GM12878 (cell line): ENCODE measurements at regions not wholly inside any gene's neighbourhood (a gene's known extent, or its start where the extent isn't known, plus 50 kb on each side); places are given as distances from the start of the nearest gene placed in this dataset.

ENCODE experiments used
- ATAC-seq: fragments of 200-7000 bp; cut with Tn5 transposase; 3 replicates; pipeline ENCODE4 v1.9.1; 2020; ENCODE audit warnings: mild to moderate bottlenecking, moderate library complexity
- BruUV-seq: library from RNA; stranded (reverse); fragments of 400-500 nt; replicated peaks from 2 replicates; lab custom pipeline; 2021; lab: Mats Ljungman, UMichigan
- CTCF ChIA-PET: fragments of 300-600 bp; sonication (Branson Sonifier 250); formaldehyde crosslinking; extraction: SDS; loops from one replicate; lab custom pipeline; 2021; ENCODE audit warnings: inconsistent platforms; lab: Yijun Ruan, JAX
- POLR2A ChIA-PET: fragments of 350-600 bp; formaldehyde crosslinking; extraction: SDS; loops from one replicate; lab custom pipeline; 2021; ENCODE audit warnings: inconsistent platforms; lab: Charles Lee
- RAD21 ChIA-PET: fragments of 300-600 bp; sonication (Branson Sonifier 250); formaldehyde crosslinking; loops from one replicate; lab custom pipeline; 2023; ENCODE audit warnings: antibody characterized with exemption; ENCODE audit not compliant: unreplicated experiment; lab: Charles Lee
- SMC1A ChIA-PET: fragments of 300-600 bp; sonication (Branson Sonifier 250); formaldehyde crosslinking; loops from one replicate; lab custom pipeline; 2023; ENCODE audit not compliant: unreplicated experiment, uncharacterized antibody; lab: Charles Lee
- DNase-seq: peaks from one replicate; pipeline ENCODE4 v3.0.0-alpha.2; 2011; ENCODE audit warnings: low read depth, low spot score
- FAIRE-seq: peaks from 3 replicates; lab custom pipeline; 2011; peaks lifted over from hg19 to GRCh38; lab: Jason Lieb, UNC
- H2AFZ ChIP-seq: 2 replicates; pipeline ENCODE4 v1.6.0; 2011; ENCODE audit warnings: low read depth, low read length, control low read depth; ENCODE audit not compliant: control insufficient read depth
- H3K27ac ChIP-seq: 2 replicates; pipeline ENCODE4 v1.5.1; 2011; ENCODE audit warnings: control low read depth; ENCODE audit not compliant: control insufficient read depth, insufficient read depth
- H3K27me3 ChIP-seq, 2 experiments: replicated peaks in 1 of 2; 2 replicates each; pipeline versions ENCODE4 v1.6.0 to v1.6.1; 2011; ENCODE audit warnings: low read length in 1 of 2; ENCODE audit not compliant: control insufficient read depth in 2 of 2, insufficient read depth in 2 of 2
- H3K36me3 ChIP-seq, 2 experiments: 2 replicates each; pipeline ENCODE4 v1.5.1; 2011; ENCODE audit warnings: low read length in 1 of 2; ENCODE audit not compliant: control insufficient read depth in 2 of 2, insufficient read depth in 2 of 2
- H3K4me1 ChIP-seq: 2 replicates; pipeline ENCODE4 v1.6.1; 2011; ENCODE audit warnings: mild to moderate bottlenecking, low read length, moderate library complexity, mixed read lengths; ENCODE audit not compliant: control insufficient read depth, insufficient read depth
- H3K4me2 ChIP-seq: 2 replicates; pipeline ENCODE4 v1.6.0; 2011; ENCODE audit warnings: control low read depth; ENCODE audit not compliant: control insufficient read depth, insufficient read depth
- H3K4me3 ChIP-seq: fragments of 200-600 bp; sonication (generic); 2 replicates; pipeline ENCODE4 v1.5.1; 2016
- H3K79me2 ChIP-seq: 2 replicates; pipeline ENCODE4 v1.6.0; 2011; ENCODE audit warnings: low read length; ENCODE audit not compliant: control insufficient read depth, insufficient read depth
- H3K9ac ChIP-seq: 2 replicates; pipeline ENCODE4 v1.8.0; 2011; ENCODE audit warnings: low read length, control low read depth, mixed read lengths; ENCODE audit not compliant: control insufficient read depth, insufficient read depth
- H3K9me3 ChIP-seq: replicated peaks from 3 replicates; pipeline ENCODE4 v1.5.1; 2011; ENCODE audit warnings: mild to moderate bottlenecking, low read length; ENCODE audit not compliant: control insufficient read depth, insufficient read depth
- H4K20me1 ChIP-seq: 2 replicates; pipeline ENCODE4 v1.6.0; 2011; ENCODE audit not compliant: control insufficient read depth, insufficient read depth
- ASH2L ChIP-seq: fragments of 300-600, 200-600 bp; sonication (generic); IDR thresholded peaks from 2 replicates; pipeline ENCODE4 v1.6.1; 2017; ENCODE audit warnings: low read depth, mild to moderate bottlenecking, borderline replicate concordance
- CREM ChIP-seq: IDR thresholded peaks from 2 replicates; pipeline ENCODE4 v1.6.1; 2014; ENCODE audit warnings: antibody characterized with exemption, low read depth
- DPF2 ChIP-seq: fragments of 450-650 bp; IDR thresholded peaks from 2 replicates; pipeline ENCODE4 v1.6.1; 2017; ENCODE audit warnings: mild to moderate bottlenecking
- ESRRA ChIP-seq: IDR thresholded peaks from 2 replicates; pipeline ENCODE4 v1.6.1; 2012; ENCODE audit warnings: mild to moderate bottlenecking, low read length, improper control_type of control experiment
- FOXK2 ChIP-seq: fragments of 450-650 bp; IDR thresholded peaks from 2 replicates; pipeline ENCODE4 v1.6.1; 2017; ENCODE audit warnings: mild to moderate bottlenecking, moderate library complexity
- KDM1A ChIP-seq: fragments of 200-600 bp; sonication (generic); IDR thresholded peaks from 2 replicates; pipeline ENCODE4 v1.6.1; 2016; ENCODE audit warnings: borderline replicate concordance
- MTA3 ChIP-seq: IDR thresholded peaks from 2 replicates; pipeline ENCODE4 v1.6.1; 2012; ENCODE audit warnings: low read length, inconsistent platforms, borderline replicate concordance
- NFYA ChIP-seq: IDR thresholded peaks from 2 replicates; pipeline ENCODE4 v1.6.1; 2011; ENCODE audit warnings: low read depth, mild to moderate bottlenecking, low read length, improper control_type of control experiment, borderline replicate concordance
- NR2C2 ChIP-seq: IDR thresholded peaks from 2 replicates; pipeline ENCODE4 v1.6.1; 2011; ENCODE audit warnings: borderline replicate concordance, low read depth; ENCODE audit not compliant: control insufficient read depth, insufficient read length
- NRF1 ChIP-seq: conservative IDR thresholded peaks from 2 replicates; pipeline ENCODE4 v1.6.1; 2011; ENCODE audit warnings: mild to moderate bottlenecking, low read depth, low read length, improper control_type of control experiment
- RFX5 ChIP-seq: IDR thresholded peaks from 2 replicates; pipeline ENCODE4 v1.6.1; 2011; ENCODE audit warnings: low read depth, low read length, improper control_type of control experiment
- TARDBP ChIP-seq: IDR thresholded peaks from 2 replicates; pipeline ENCODE4 v1.6.1; 2016; ENCODE audit warnings: borderline replicate concordance
- TBL1XR1 ChIP-seq: IDR thresholded peaks from 2 replicates; pipeline ENCODE4 v1.6.1; 2012; ENCODE audit warnings: low read depth, low read length, improper control_type of control experiment
- ZBED1 ChIP-seq: IDR thresholded peaks from 2 replicates; pipeline ENCODE4 v1.6.1; 2016; ENCODE audit warnings: borderline replicate concordance
- ZNF24 ChIP-seq: fragments of 450-650 bp; IDR thresholded peaks from 2 replicates; pipeline ENCODE4 v1.6.1; 2017; ENCODE audit warnings: antibody characterized with exemption, mild to moderate bottlenecking
- ZNF384 ChIP-seq: IDR thresholded peaks from 2 replicates; pipeline ENCODE4 v1.6.1; 2012; ENCODE audit warnings: low read depth, mild to moderate bottlenecking, low read length, improper control_type of control experiment, borderline replicate concordance
- WGBS: methylation state at CpG from one replicate; pipeline ENCODE4 v1.1.6; 2016; ENCODE audit warnings: low lambda C conversion rate; ENCODE audit not compliant: insufficient replicate concordance, insufficient coverage; ENCODE audit errors: missing lambda C conversion rate; 5-methylcytosine and 5-hydroxymethylcytosine counted together
- in situ Hi-C: fragments of 300-500 bp; cut with MboI; formaldehyde crosslinking; loops from 9 replicates; pipeline ENCODE4 v1.14.3; 2018; ENCODE audit warnings: mixed read lengths
- intact Hi-C: fragments of 100-400 bp; cut with micrococcal nuclease; formaldehyde crosslinking; loops from one replicate; pipeline ENCODE4 v1.14.2; 2022; ENCODE audit not compliant: unreplicated experiment
- TF ChIP-seq, protein P1 (sequence below): IDR thresholded peaks from 2 replicates; pipeline ENCODE4 v1.6.1; 2011; ENCODE audit warnings: mild to moderate bottlenecking, low read depth, low read length, moderate library complexity; ENCODE audit not compliant: insufficient replicate concordance
- TF ChIP-seq, protein P2 (sequence below): IDR thresholded peaks from 2 replicates; pipeline ENCODE4 v1.6.1; 2012; ENCODE audit warnings: improper control_type of control experiment, low read depth, low read length; ENCODE audit not compliant: insufficient replicate concordance
- TF ChIP-seq, protein P3 (sequence below): fragments of 450-650 bp; IDR thresholded peaks from 2 replicates; pipeline ENCODE4 v1.6.1; 2017; ENCODE audit warnings: borderline replicate concordance

DNA sequence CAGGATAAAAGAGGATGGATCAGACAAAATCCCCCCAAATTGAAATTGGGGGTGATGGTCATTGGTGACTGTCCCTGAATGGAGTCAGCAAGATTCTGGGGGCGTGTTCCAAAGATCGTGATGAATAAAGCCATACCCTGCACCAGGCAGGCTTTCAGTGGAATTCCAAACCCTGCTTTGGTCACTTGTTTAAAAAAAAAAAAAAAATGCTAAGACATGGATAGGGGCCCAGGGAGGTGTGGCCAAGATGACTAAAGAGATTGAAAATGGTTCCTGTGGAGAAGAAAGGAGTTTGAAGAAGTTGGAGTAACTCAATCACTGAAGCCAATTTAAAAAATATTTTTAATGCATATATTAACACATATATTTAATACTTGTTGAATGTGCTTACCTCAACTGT, 161.4 kb upstream of the KCNG1 start:
- ATAC-seq (no peak), FAIRE-seq (no peak), DNase-seq (no peak)
- Histone ChIP-seq H4K20me1 (no peaks in the 10 kb centered on the region), H3K9ac (no peak overlapping the region), H3K4me1 (no peaks in the 10 kb centered on the region), H3K27ac (no peak overlapping the region), H2AFZ (no peak overlapping the region), H3K27me3 (no peaks in the 10 kb centered on the region), H3K79me2 (no peaks in the 10 kb centered on the region), H3K9me3 (no peaks in the 10 kb centered on the region), H3K36me3 (no peaks in the 10 kb centered on the region), H3K4me3 (no peak overlapping the region), H3K4me2 (no peak overlapping the region)
- BruUV-seq, result no TSS peak
- intact Hi-C loops (no loop called here), in situ Hi-C loops (no loop called here)
- no peak for TF ChIP-seq ESRRA
- no peak for TF ChIP-seq FOXK2
- no peak for TF ChIP-seq ZNF24
- TF ChIP-seq NFYA, result no peak
- TF ChIP-seq TBL1XR1, result no peak
- TF ChIP-seq CREM, result no peak
- no peak for TF ChIP-seq NR2C2
- no peak for TF ChIP-seq ASH2L
- TF ChIP-seq, protein P1, sequence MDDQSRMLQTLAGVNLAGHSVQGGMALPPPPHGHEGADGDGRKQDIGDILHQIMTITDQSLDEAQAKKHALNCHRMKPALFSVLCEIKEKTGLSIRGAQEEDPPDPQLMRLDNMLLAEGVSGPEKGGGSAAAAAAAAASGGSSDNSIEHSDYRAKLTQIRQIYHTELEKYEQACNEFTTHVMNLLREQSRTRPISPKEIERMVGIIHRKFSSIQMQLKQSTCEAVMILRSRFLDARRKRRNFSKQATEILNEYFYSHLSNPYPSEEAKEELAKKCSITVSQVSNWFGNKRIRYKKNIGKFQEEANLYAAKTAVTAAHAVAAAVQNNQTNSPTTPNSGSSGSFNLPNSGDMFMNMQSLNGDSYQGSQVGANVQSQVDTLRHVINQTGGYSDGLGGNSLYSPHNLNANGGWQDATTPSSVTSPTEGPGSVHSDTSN, result no peak
- no peak for TF ChIP-seq ZNF384
- no peak for TF ChIP-seq NRF1
- TF ChIP-seq TARDBP, result no peak
- TF ChIP-seq ZBED1, result no peak
- no peak for TF ChIP-seq KDM1A
- TF ChIP-seq DPF2, result no peak
- TF ChIP-seq, protein P2, sequence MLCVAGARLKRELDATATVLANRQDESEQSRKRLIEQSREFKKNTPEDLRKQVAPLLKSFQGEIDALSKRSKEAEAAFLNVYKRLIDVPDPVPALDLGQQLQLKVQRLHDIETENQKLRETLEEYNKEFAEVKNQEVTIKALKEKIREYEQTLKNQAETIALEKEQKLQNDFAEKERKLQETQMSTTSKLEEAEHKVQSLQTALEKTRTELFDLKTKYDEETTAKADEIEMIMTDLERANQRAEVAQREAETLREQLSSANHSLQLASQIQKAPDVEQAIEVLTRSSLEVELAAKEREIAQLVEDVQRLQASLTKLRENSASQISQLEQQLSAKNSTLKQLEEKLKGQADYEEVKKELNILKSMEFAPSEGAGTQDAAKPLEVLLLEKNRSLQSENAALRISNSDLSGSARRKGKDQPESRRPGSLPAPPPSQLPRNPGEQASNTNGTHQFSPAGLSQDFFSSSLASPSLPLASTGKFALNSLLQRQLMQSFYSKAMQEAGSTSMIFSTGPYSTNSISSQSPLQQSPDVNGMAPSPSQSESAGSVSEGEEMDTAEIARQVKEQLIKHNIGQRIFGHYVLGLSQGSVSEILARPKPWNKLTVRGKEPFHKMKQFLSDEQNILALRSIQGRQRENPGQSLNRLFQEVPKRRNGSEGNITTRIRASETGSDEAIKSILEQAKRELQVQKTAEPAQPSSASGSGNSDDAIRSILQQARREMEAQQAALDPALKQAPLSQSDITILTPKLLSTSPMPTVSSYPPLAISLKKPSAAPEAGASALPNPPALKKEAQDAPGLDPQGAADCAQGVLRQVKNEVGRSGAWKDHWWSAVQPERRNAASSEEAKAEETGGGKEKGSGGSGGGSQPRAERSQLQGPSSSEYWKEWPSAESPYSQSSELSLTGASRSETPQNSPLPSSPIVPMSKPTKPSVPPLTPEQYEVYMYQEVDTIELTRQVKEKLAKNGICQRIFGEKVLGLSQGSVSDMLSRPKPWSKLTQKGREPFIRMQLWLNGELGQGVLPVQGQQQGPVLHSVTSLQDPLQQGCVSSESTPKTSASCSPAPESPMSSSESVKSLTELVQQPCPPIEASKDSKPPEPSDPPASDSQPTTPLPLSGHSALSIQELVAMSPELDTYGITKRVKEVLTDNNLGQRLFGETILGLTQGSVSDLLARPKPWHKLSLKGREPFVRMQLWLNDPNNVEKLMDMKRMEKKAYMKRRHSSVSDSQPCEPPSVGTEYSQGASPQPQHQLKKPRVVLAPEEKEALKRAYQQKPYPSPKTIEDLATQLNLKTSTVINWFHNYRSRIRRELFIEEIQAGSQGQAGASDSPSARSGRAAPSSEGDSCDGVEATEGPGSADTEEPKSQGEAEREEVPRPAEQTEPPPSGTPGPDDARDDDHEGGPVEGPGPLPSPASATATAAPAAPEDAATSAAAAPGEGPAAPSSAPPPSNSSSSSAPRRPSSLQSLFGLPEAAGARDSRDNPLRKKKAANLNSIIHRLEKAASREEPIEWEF, result no peak
- no peak for TF ChIP-seq RFX5
- TF ChIP-seq, protein P3, sequence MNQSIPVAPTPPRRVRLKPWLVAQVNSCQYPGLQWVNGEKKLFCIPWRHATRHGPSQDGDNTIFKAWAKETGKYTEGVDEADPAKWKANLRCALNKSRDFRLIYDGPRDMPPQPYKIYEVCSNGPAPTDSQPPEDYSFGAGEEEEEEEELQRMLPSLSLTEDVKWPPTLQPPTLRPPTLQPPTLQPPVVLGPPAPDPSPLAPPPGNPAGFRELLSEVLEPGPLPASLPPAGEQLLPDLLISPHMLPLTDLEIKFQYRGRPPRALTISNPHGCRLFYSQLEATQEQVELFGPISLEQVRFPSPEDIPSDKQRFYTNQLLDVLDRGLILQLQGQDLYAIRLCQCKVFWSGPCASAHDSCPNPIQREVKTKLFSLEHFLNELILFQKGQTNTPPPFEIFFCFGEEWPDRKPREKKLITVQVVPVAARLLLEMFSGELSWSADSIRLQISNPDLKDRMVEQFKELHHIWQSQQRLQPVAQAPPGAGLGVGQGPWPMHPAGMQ, result no peak
- TF ChIP-seq MTA3, result no peak
- ChIA-PET RAD21 (no interaction called here), CTCF (no interaction called here), SMC1A (no interaction called here), POLR2A (no interaction called here)
- 78% methylated on average over 2 of the region's 2 CpGs for WGBS
